ENCODE measurements at regions not wholly inside any gene's neighbourhood (a gene's known extent, or its start where the extent isn't known, plus 50 kb on each side); places are given as distances from the start of the nearest gene placed in this dataset.

DNA sequence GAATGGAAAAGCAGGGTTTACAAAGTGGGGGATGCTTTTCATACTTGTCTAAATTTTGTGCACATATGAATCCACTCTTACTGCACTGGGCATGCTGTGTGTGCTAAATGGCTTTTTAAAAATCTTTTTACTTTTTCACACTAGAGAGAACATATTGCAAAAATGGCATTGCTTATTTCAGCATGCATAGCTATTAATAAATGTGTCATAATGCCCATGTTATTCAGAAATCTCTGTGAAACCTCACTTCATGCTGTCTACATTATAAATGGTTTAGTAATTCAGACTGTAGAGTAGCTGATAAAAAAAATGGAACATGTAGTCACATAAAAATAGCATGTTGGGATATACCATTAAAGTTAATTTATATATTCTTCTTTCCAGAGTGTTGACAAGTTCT lies 593.8 kb downstream of the RPL10L start:
- TF ChIP-seq, protein P1, sequence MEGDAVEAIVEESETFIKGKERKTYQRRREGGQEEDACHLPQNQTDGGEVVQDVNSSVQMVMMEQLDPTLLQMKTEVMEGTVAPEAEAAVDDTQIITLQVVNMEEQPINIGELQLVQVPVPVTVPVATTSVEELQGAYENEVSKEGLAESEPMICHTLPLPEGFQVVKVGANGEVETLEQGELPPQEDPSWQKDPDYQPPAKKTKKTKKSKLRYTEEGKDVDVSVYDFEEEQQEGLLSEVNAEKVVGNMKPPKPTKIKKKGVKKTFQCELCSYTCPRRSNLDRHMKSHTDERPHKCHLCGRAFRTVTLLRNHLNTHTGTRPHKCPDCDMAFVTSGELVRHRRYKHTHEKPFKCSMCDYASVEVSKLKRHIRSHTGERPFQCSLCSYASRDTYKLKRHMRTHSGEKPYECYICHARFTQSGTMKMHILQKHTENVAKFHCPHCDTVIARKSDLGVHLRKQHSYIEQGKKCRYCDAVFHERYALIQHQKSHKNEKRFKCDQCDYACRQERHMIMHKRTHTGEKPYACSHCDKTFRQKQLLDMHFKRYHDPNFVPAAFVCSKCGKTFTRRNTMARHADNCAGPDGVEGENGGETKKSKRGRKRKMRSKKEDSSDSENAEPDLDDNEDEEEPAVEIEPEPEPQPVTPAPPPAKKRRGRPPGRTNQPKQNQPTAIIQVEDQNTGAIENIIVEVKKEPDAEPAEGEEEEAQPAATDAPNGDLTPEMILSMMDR (IDR thresholded peaks at IDR 0.05; ENCODE audit: low read depth, low read length, missing input control), result no peak
- TF ChIP-seq RAD21 (IDR thresholded peaks at IDR 0.05) (no peak), YY1 (IDR thresholded peaks at IDR 0.05) (no peak), TAF1 (conservative IDR thresholded peaks at IDR 0.05) (no peak), EGR1 (IDR thresholded peaks at IDR 0.05; ENCODE audit: low read depth in 2 of 2) (no peak), NR2F2 (IDR thresholded peaks at IDR 0.05) (no peak), GABPA (IDR thresholded peaks at IDR 0.05 in 1 of 2, conservative IDR thresholded peaks at IDR 0.05 in 1 of 2) (no peak), HNF4A (conservative IDR thresholded peaks at IDR 0.05) (no peak), JUND (IDR thresholded peaks at IDR 0.05) (no peak), SP1 (IDR thresholded peaks at IDR 0.05) (no peak)
- TF ChIP-seq, protein P2, sequence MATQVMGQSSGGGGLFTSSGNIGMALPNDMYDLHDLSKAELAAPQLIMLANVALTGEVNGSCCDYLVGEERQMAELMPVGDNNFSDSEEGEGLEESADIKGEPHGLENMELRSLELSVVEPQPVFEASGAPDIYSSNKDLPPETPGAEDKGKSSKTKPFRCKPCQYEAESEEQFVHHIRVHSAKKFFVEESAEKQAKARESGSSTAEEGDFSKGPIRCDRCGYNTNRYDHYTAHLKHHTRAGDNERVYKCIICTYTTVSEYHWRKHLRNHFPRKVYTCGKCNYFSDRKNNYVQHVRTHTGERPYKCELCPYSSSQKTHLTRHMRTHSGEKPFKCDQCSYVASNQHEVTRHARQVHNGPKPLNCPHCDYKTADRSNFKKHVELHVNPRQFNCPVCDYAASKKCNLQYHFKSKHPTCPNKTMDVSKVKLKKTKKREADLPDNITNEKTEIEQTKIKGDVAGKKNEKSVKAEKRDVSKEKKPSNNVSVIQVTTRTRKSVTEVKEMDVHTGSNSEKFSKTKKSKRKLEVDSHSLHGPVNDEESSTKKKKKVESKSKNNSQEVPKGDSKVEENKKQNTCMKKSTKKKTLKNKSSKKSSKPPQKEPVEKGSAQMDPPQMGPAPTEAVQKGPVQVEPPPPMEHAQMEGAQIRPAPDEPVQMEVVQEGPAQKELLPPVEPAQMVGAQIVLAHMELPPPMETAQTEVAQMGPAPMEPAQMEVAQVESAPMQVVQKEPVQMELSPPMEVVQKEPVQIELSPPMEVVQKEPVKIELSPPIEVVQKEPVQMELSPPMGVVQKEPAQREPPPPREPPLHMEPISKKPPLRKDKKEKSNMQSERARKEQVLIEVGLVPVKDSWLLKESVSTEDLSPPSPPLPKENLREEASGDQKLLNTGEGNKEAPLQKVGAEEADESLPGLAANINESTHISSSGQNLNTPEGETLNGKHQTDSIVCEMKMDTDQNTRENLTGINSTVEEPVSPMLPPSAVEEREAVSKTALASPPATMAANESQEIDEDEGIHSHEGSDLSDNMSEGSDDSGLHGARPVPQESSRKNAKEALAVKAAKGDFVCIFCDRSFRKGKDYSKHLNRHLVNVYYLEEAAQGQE (IDR thresholded peaks at IDR 0.05), result no peak
- TF ChIP-seq, protein P3, sequence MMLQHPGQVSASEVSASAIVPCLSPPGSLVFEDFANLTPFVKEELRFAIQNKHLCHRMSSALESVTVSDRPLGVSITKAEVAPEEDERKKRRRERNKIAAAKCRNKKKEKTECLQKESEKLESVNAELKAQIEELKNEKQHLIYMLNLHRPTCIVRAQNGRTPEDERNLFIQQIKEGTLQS (IDR thresholded peaks at IDR 0.05), result no peak
- TF ChIP-seq, protein P4, sequence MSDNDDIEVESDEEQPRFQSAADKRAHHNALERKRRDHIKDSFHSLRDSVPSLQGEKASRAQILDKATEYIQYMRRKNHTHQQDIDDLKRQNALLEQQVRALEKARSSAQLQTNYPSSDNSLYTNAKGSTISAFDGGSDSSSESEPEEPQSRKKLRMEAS (IDR thresholded peaks at IDR 0.05), result no peak
- TF ChIP-seq, protein P5, sequence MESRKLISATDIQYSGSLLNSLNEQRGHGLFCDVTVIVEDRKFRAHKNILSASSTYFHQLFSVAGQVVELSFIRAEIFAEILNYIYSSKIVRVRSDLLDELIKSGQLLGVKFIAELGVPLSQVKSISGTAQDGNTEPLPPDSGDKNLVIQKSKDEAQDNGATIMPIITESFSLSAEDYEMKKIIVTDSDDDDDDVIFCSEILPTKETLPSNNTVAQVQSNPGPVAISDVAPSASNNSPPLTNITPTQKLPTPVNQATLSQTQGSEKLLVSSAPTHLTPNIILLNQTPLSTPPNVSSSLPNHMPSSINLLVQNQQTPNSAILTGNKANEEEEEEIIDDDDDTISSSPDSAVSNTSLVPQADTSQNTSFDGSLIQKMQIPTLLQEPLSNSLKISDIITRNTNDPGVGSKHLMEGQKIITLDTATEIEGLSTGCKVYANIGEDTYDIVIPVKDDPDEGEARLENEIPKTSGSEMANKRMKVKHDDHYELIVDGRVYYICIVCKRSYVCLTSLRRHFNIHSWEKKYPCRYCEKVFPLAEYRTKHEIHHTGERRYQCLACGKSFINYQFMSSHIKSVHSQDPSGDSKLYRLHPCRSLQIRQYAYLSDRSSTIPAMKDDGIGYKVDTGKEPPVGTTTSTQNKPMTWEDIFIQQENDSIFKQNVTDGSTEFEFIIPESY (IDR thresholded peaks at IDR 0.05), result no peak

Measured in liver (tissue), 3 donors.